HG02938 (cell line): ENCODE measurements at regions not wholly inside any gene's neighbourhood (a gene's known extent, or its start where the extent isn't known, plus 50 kb on each side); places are given as distances from the start of the nearest gene placed in this dataset.

Experiments
- ATAC-seq: cut with Tn5 transposase; IDR thresholded peaks from one replicate; pipeline ENCODE4 v1.9.1; 2021; ENCODE audit warnings: mild to moderate bottlenecking, moderate library complexity; ENCODE audit not compliant: unreplicated experiment

DNA sequence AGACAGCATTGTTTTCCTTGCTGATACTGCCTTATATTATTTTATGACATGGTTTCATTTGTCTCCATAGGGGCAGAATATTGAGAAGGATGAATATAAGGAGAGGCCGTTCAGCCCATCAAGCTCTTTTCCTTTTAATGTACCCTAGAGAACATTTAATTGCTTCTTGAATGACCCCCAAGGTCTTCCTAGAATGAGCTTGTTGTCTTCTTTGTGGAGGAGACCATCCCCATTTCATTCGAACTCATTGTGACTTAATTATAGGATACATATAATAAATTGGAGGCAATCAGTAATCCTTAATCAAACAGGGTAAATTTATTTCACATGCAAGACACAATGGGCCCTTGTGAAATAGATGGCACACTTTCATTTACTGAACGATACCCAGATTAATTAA lies 231.3 kb downstream of the MDFIC start:
- no peak for ATAC-seq

DNA sequence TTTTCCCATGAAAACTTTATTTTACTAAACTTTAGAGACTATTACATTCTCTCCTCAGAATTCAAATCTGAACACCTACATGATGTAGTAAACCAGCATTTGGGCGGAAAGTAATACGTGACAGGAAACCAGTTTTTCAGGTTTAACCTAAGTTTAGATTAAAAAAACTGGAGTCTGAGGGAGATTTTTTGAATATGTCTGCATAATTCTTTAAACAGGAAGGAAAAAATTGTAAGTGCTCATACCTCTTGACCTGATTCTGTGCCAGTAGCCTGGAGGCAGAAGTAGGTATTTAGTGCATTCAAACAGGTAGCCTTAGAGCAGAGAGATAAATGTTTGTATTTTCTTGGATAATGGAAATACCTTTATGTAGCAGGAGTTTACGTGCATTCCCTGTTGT lies 224.3 kb downstream of the MDFIC start:
- ATAC-seq: no peak

DNA sequence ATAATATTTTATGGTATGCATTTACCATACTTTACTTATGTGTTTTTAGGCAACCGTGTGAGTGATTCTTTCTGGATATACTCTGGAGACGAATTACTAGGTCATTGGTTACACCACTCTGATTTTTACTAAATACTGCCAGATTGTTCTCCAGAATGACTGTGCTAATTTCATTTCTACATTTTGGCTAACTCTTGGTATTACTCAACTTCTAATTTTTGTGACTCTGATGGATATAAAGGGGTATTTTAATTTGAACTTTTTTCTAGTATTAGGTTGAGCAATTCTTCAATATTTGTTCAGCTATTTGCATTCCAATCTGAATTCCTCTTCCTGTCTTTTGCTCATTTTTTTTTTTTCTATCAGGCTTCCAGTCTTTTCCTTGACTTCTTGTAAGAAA lies 223.6 kb downstream of the MDFIC start:
- ATAC-seq: peak; percentile 92

DNA sequence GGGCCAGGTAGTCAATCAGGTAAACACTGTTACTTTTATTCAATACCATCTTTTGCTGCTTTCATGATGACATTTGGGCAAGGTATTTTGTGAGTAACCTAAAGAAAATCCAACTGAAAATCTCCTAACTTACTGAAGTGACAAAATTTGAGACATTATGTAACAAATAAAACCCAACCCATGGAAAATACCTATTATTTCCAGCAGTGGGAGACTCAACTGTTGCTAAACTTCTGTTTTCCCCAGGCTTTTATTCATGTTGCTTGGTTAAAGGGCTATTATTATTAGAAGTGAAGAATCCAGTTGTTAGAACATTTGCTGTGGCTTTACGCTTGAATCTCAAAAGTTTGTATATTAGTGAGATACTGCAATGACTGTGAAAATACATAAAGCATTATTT lies 215.9 kb downstream of the MDFIC start:
- ATAC-seq: no peak

DNA sequence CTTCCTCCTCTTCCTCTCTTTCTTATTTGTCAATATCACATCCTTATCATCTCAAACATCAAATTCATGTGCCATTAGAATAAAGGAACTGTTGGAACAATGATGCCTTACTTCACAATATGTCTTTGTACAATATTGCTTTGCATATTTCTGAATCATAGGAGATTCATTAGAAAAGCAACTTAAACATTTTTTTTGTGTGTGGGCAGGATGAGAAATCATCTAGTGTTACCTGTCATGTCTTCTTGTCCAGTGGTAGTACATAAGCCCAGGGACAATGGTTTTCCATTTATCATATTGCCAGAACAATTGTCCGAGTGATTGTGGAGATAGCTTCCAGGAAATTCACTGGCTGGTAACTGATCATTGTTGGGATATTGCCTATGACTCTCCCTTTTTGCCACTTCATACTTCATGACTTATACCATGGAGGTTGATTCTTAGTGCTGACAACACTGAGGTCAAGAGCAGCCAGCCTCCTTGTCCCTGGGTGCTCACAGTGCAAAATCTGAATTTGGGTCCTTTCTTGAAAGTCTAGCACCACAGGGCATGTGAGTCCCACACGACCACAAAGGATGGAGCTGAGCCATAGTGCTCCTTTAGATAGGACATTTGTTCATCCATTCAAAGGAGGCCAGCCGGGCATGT lies 215.0 kb downstream of the MDFIC start:
- no peak for ATAC-seq

DNA sequence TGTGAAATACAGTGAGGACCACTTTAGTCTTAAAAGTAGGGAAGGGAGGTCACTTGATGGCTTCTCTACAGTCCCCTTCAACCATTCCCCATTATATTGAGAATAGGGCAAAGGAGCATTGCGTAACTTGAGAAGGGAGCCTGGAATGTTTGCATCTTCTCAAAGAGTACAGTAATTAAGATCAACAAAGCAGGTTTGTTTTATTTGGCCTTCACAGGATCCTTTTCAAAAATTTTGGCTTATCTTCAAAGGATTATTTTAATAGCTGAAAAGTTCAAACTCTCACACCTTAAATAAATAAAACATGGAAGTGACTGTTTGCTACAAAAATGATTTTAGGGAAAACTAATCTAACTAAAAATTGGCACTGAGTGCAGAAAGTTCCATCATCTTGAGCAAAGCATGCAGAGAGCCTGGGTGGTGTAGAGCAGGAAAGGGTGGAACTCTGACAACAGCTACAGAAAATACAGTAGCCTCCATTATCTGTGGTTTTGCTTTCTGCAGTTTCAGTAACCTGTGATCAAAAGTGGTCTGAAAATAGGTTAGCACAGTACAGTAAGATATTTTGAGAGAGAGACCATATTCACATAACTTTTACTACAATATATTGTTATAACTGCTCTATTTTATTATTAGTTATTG lies 214.0 kb downstream of the MDFIC start:
- peak; percentile 86 for ATAC-seq

DNA sequence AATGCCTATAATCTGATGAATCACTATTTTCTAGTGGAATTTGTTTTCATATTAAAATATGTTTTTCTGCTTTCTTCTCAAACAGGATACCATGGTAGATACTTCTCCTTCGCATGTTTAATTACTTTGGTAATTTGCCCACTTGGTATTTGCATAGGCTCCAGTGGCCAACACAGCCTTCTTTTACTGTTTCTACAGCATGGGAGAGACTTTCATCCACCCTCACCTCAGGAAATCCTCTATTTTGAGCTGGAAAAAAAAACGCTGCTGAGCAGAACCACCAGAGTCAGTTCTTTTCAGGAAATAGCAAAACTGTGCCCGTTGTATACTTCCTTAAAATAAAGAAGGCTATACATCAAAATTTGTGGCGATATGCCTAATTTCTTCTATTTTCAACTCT lies 213.3 kb downstream of the MDFIC start:
- no peak for ATAC-seq

DNA sequence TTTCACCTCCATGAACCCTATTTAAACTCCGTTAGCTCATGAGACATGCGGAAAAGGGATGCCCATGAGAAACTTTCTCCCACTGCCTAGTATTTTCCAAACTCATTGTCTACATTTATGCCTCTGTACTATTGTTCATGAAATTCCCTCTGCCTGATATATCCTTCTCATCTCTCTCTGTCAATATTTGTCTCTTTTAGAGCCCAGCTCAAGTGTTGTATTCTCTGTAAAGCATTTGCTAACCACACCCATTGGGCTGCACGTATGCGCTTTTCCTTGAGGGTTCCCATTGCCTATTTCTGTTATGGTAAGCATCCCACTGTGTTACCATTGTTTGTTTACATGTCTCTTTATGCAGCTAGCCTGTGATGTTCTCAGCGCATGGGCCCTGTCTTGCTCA lies 211.4 kb downstream of the MDFIC start:
- no peak for ATAC-seq

DNA sequence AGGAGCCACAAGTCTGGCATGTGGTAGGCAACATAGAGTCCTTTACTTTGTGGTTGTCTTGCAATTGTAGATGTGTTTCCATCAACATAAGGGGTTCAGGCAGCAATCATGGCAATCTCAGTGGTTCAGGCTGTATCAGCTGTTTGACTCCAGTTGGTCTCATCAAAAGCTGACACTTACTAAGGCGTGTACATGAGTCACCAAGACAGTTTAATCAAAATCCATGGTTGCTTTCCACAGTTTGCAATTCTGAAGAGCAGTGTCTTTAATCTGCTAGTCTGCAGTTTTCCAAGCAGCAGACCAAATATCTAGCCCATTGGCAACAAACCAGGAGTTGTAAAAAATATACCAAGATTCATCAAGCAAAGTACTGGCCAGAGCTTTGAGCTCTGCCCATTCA lies 210.2 kb downstream of the MDFIC start:
- no peak for ATAC-seq

DNA sequence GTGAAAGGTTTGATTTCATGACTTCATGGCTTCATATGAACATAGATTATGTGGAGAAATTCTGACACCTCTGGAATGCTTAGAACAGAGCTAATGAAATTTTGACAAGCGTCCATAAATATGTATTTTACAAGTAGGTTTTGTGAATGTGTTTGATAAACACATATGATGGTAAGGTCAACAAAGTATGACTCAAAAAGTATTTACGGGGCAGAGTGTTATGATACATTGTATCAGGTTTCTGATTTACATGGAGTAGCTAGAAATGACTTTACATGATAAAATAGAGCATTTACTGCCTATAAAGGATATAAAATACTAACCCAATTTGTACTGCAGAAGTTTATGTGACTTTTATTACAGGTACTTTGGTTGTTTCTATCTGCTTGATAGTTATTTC lies 206.3 kb downstream of the MDFIC start:
- ATAC-seq: no peak

DNA sequence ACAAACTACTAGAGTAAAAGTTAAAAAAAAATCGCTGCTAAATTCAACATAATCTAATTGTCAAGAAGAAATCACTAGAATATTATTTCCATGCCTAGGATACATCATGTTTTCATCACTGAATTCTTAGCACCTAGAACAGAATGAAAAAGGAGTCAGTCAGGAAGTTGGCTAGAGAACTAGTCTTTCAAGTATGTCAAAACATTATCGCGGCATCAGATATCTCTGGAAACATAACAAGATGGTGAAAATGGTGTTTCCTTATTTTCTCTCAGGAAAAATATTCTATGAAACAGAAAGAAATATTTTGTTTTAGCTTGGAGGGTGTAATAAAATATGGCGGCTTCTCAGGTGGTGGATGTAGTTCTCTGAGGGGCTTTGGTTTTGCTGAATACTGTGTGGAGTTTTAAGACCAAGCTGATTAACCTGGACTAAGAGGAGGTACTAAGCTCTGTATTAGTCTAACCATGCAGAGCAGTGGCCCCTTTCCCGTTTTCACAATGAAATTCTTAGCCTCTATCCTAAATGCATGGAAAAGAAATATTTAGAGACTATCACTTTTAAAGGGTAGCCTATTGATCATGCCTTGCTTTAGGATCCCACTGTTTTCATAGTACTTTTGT lies 205.6 kb downstream of the MDFIC start:
- ATAC-seq: no peak

DNA sequence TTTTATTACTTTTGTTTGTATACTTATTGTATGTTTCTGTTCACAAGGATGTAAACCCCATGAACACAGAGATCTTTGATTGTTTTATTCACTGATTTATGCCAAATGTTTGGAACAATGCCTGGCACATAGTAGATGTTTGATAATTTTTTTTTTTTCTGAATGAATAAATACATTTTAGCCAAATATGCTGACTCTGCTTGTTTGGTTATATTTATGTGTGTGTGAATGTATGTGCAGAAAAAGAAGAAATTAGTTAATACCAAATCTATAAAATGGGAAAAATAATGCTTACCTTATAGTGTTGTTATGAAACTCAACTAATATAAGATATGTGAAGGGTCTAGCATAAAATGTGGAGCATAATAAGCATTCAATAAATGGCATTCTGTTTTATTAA lies 203.9 kb downstream of the MDFIC start:
- ATAC-seq: no peak

DNA sequence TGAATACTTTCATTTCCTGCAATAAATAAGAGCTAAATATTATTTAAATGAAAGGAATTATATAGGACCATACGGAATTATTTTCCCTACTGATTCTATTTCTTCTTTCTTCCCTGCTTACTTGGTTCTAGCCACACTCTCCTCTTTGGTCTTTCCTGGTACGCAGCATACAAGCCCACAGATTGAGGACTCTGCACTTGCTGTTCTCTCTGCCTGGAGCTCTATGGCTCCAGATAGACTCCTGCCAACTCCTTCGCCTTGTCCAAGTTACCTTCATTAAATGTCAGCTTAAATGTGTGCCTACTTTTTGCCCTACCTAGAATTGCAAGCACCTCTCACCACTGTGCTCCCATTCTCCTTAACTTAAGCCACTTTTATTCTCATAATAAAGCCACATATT lies 203.4 kb downstream of the MDFIC start:
- no peak for ATAC-seq

DNA sequence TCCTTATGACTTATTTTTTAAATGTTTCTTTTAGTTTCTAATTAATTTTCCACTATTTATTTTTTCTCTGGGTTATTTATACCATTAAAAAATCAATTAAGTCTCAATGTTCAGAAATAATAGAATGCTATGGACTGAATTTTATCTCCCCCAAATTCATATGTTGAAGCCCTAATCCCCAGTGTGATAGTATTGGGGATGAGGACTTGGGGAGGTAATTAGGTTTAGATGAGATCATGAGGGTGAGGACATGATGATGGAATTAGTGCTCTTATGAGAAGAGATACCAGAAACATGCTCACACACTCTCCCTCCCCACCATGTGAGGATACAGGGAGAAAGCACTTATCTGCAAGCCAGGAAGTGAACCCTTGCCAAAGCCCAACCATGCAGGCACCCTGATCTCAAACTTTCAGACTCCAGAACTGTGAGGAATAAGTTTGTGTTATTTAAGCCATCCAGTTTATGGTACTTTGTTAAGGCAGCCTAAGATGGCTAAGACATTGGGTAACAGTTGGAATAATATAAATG lies 202.6 kb downstream of the MDFIC start:
- ATAC-seq: no peak

DNA sequence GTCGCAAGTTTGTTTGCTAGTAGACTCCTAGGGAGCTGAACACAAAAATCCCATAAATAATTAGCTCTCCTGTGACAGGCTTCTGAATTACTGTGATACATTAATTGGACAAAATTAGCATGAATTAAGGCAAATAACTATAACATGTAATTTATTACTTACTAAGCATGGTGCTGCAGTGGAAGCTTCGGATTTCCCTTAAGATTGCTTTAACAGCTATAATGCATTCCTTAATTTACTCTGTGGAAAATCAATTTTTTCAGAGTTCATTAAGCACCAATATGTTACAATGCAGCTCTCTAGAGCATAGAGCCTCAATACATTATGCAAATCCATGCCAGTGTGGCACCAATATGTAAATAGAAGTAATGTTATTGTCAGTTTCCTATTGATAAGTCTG lies 201.5 kb downstream of the MDFIC start:
- ATAC-seq: no peak

DNA sequence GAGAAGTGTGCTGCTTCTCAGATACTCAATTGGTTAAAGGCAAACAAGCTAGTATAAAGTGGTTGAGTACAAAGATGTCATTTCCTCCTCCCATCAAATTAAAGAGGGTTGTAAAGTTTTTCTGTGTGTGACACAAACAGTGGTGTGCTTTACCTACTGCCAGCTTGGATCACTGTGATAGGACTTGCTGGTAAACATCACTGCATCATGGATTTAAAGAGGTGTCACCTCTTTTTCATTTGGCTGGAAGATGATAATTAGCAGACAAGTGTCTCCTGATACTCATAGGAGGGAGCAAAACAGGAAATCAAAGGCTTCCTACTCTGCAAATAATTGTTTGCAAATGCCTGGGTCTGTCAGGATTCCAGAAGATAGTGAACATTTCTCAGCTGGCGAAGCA lies 200.5 kb downstream of the MDFIC start:
- no peak for ATAC-seq

DNA sequence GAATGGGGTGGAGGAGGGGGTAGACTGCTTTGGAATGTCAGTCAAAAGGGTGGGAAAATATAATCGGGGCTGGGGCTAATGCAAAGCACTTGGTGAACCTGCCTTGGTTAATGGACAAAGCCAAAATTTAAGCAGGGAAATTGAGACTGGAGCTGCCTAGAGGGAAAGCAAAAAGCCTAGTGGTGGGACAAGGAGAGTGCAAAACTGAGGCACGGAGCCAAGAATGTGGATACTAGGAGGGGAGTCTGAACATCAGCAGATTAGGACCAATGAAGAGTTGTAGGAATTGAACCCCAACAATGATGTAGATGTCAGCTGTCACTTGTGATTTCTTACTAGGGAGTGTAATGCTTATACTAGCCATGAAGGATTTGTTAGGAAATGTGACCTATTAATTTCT lies 195.9 kb downstream of the MDFIC start:
- no peak for ATAC-seq

DNA sequence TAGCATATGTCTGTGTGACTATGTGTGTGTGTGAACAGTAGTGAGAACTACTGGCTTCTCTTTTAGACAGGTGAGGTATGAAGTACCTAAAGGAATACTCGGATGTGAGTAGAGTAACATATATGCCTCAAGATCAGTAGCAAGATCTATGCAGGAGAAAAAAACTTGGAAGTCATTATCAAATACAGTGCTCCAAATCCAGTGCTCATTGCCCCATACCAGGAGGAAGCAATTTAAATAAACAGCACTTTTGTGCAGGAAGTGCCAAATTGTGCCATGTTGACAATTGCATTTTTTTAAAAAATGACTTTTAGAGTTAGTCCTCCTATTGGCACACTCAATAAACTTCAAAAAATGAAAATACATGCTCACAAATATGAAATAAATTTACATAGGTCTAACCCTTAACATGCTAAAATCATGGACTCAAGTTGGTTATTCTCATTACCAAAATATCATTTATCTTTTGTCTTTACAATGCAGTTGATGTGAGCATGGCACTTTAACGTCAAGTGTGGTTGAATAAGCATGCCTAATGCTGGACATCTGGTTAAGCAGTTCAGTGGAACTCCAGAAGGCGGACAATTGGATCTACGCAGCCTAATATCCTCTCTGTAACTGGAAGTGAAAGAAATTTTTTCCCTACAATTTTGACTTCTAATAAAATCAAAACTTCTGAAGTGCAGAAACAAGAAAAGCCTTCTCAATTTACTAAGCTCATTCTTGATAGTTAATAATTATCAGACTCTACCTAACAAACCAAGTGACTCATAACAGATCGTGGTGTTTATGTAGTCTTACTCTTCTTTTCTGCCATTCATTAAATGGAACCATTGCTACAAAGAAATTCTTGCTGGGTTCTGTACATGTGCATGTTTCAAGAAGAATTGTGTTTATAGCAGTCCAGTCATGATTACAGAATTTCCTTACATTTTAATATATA lies 195.2 kb downstream of the MDFIC start:
- ATAC-seq: peak; percentile 87

DNA sequence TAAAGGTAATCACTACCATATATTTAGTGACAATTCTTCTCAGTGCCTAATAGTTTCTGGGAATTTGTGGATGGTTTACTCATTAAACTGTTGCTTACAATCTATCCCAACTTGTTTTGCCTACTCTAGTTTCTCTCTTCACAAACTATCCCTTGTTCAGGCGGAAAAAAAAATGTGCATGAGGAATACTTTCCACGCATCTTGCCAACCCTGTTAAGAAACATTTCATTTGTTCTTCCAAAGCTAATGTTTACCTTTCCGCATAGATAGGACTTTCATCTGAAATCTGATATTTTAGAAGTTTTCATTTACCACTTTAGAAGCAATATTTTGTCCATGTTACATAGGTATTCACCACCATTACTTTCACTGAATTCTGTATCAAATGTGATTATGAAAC lies 191.9 kb downstream of the MDFIC start:
- no peak for ATAC-seq

DNA sequence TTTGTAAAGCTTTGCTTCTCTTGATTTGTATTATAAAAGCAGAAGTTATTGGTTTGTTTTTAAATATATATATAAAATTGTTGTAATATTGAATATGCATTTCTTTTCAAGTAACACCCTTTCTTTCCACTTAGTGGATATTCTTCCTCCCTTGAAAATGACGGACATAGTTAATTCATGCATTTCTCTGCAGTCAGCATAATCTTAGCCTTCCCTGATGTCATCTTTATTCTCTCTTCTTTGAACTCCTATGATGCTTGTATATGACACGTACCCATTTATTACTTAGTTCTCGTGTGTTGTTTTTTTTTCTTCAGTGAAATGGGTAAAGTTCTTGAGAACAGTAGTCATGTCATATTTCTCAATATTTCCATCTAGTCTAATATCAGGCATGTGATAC lies 191.2 kb downstream of the MDFIC start:
- no peak for ATAC-seq

DNA sequence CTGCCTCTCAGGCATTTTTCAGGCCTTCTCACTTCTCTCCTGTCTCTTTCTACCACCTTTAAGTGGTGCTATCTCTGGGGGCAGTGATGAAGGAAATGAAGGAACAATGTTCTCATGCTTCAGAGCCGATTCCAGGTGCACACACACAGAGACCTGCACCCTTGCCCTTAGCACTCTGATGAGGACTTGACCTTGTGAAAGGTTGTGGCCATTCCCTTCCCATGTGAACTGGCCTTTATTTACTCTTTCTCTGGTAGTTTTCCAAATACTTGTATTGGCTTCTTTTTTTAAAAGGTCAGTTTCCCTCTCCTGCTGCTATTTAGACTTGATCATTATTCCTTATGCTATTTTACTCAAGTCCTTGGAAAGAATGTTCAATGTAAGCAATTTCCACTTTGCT lies 188.6 kb downstream of the MDFIC start:
- ATAC-seq: no peak
